Upper lobe of right lung (tissue), 1 donor: ENCODE measurements at regions not wholly inside any gene's neighbourhood (a gene's known extent, or its start where the extent isn't known, plus 50 kb on each side); places are given as distances from the start of the nearest gene placed in this dataset.

Experiments used
- ATAC-seq: fragments of 200-7000 bp; cut with Tn5 transposase; one replicate; pipeline ENCODE4 v1.9.1; 2020; ENCODE audit warnings: mild to moderate bottlenecking, moderate library complexity
- DNase-seq: peaks from one replicate; pipeline ENCODE4 v3.0.0-alpha.2; 2020
- H3K27ac ChIP-seq: fragments of 200-600 bp; one replicate; pipeline ENCODE4 v1.8.0; 2022
- H3K27me3 ChIP-seq: fragments of 200-600 bp; one replicate; pipeline ENCODE4 v1.8.0; 2022; ENCODE audit warnings: mild to moderate bottlenecking
- H3K36me3 ChIP-seq: fragments of 200-600 bp; one replicate; pipeline ENCODE4 v1.8.0; 2022
- H3K4me1 ChIP-seq: fragments of 200-600 bp; one replicate; pipeline ENCODE4 v1.8.0; 2022
- H3K4me3 ChIP-seq: fragments of 200-600 bp; one replicate; pipeline ENCODE4 v1.8.0; 2022; ENCODE audit warnings: mild to moderate bottlenecking
- H3K9me3 ChIP-seq: fragments of 200-600 bp; one replicate; pipeline ENCODE4 v1.8.0; 2022
- CTCF ChIP-seq: fragments of 200-600 bp; IDR thresholded peaks from one replicate; pipeline ENCODE4 v1.8.0; 2022; ENCODE audit warnings: antibody characterized with exemption
- intact Hi-C: fragments of 100-400 bp; cut with DNase I; formaldehyde crosslinking; loops from one replicate; pipeline ENCODE4 v1.11.0; 2022
- donor health status: DM: no; HTN: yes; CAD: no; lungs with severe emphysema.

- Histone ChIP-seq H3K4me1 (no peaks in the 10 kb centered on the region), H3K27me3 (no peaks in the 10 kb centered on the region), H3K4me3 (no peak overlapping the region), H3K27ac (no peak overlapping the region), H3K9me3 (no peaks in the 10 kb centered on the region), H3K36me3 (no peaks in the 10 kb centered on the region)
- no peak for TF ChIP-seq CTCF
- no peak for DNase-seq
- intact Hi-C loops: no loop called here
- no peak for ATAC-seq
Measured at GRCh38 chr20:51960047-51960675, 157.8 kb upstream of the SALL4 start.

GRCh38 chr20:51959066-51959542, 156.8 kb upstream of the SALL4 start:
- ATAC-seq (no peak), DNase-seq (no peak)
- Histone ChIP-seq H3K4me3 (no peak overlapping the region), H3K9me3 (no peaks in the 10 kb centered on the region), H3K27ac (no peak overlapping the region), H3K36me3 (no peaks in the 10 kb centered on the region), H3K27me3 (no peaks in the 10 kb centered on the region), H3K4me1 (no peaks in the 10 kb centered on the region)
- TF ChIP-seq CTCF: no peak
- intact Hi-C loops: no loop called here

GRCh38 chr20:51958099-51959065, 156.1 kb upstream of the SALL4 start:
- DNase-seq: no peak
- no peak for ATAC-seq
- H3K36me3 ChIP-seq: no peaks in the 10 kb centered on the region

GRCh38 chr20:51955756-51956155, 153.4 kb upstream of the SALL4 start:
- Histone ChIP-seq H3K27me3 (no peaks in the 10 kb centered on the region), H3K9me3 (no peaks in the 10 kb centered on the region), H3K27ac (no peak overlapping the region), H3K4me1 (no peaks in the 10 kb centered on the region), H3K4me3 (no peak overlapping the region), H3K36me3 (no peaks in the 10 kb centered on the region)
- no peak for ATAC-seq
- intact Hi-C loops: no loop called here
- no peak for TF ChIP-seq CTCF
- no peak for DNase-seq

More at GRCh38 chr20:51958099-51959065, 156.1 kb upstream of the SALL4 start:
- intact Hi-C loops: no loop called here
- H3K27me3 ChIP-seq: no peaks in the 10 kb centered on the region
- no peak for TF ChIP-seq CTCF
- H3K9me3 ChIP-seq: no peaks in the 10 kb centered on the region
- no peak overlapping the region for H3K27ac ChIP-seq
- no peaks in the 10 kb centered on the region for H3K4me1 ChIP-seq
- H3K4me3 ChIP-seq: no peak overlapping the region

GRCh38 chr20:51953731-51954340, 151.5 kb upstream of the SALL4 start:
- intact Hi-C loops: no loop called here

More at GRCh38 chr20:51953731-51954340, 151.5 kb upstream of the SALL4 start:
- ATAC-seq (no peak), DNase-seq (no peak)
- Histone ChIP-seq H3K36me3 (no peaks in the 10 kb centered on the region), H3K27me3 (no peaks in the 10 kb centered on the region), H3K4me3 (no peak overlapping the region), H3K27ac (no peak overlapping the region), H3K9me3 (no peaks in the 10 kb centered on the region), H3K4me1 (no peaks in the 10 kb centered on the region)
- TF ChIP-seq CTCF: no peak
